Raji (cell line): ENCODE measurements at regions not wholly inside any gene's neighbourhood (a gene's known extent, or its start where the extent isn't known, plus 50 kb on each side); places are given as distances from the start of the nearest gene placed in this dataset.

Source experiments
- POLR2A ChIP-seq: IDR thresholded peaks from 2 replicates; pipeline ENCODE4 v1.6.1; 2011; ENCODE audit warnings: low read depth, low read length, control low read depth; ENCODE audit not compliant: insufficient read depth

GRCh38 chr5:112555197-112555596 is 136.1 kb upstream of the EPB41L4A start:
- no peak for TF ChIP-seq POLR2A

- no peak for TF ChIP-seq POLR2A
These were observed 136.6 kb upstream of the EPB41L4A start for GRCh38 chr5:112555691-112556090.

DNA sequence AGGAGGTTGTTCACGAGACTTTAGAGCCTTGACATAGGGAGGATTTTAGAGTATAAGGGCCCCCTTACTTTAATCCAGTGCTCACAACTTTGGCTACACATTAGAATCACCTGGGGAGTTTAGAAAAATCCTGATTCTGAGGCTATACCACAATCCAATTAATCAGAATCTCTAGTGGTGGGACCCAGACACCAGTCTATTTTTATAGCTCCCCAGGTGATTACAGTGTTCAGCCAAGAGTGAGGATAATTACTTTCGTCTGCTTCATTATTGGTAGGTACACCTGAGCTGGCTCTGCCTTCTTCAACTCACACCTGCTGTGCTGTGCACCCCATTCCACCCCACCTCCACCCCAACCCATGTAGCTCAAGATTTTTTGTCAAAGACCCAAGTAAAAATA is 141.3 kb upstream of the EPB41L4A start:
- TF ChIP-seq POLR2A = no peak

- no peak for TF ChIP-seq POLR2A
These were observed 144.2 kb upstream of the EPB41L4A start for GRCh38 chr5:112563169-112563826.

DNA sequence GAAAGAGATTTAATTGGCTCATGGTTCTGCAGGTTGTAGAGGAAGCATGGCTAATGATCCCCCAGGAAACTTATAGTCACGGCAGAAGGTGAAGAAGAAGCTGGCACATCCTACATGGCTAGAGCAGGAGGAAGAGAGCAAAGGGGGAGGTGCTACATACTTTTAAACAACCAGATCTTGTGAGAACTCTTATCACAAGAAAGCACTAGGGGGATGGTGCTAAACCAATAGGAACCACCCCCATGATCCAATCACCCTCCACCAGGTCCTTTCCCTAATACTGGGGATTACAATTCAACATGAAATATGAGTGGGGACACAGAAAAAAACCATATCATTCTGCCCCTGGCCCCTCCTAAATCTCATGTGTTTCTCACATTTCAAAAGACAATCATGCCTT is 147.2 kb upstream of the EPB41L4A start:
- no peak for TF ChIP-seq POLR2A

DNA sequence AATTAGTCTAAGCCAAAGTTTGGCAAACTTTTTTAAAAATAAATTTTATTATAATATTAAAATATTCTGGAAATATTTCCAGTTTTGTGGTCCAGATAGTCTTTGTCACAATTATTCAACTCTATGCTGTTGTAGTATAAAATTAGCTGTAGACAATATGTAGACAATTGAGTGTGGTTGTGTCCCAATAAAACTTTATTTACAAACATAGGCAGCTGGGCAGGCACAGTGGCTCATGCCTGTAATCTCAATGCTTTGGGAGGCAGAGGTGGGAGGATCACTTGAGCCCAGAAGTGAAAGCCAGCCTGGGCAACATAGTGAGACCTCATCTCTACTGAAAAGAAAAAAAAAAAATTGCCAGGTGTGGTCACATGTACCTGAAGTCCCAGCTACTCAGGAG is 150.5 kb upstream of the EPB41L4A start:
- TF ChIP-seq POLR2A = no peak

DNA sequence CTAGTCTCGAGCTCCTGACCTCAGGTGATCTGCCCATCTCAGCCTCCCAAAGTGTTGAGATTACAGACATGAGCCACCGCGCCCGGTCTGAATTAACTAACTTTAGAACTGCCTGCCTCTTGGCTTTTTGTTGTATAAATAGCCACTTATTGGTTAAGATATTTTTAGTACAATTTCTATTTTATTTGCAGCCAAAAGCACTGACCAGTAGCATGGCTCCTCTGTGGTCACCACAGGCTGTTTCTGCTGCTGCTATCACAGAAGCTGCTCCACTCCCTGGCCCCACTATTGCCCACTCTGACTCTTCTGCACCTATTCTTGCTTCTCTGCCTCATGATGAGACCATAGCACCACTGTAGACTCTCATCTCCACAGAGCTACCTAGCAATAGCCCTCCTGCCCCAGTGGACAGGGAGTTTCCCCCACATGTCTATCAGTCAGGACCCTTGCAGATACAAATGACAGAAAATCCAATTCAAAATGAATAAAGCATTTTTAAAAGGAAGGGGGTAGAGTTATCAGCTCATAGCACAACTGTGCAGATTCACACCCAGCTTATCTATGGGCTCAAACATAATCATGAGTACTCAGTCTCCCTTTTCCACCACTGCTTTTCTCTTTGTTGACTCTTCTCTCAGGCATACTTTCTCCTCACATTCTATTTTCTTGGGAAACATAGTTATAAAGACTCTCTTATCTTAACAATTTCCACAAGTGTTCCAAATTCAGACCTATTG is 151.8 kb upstream of the EPB41L4A start:
- TF ChIP-seq POLR2A = no peak

DNA sequence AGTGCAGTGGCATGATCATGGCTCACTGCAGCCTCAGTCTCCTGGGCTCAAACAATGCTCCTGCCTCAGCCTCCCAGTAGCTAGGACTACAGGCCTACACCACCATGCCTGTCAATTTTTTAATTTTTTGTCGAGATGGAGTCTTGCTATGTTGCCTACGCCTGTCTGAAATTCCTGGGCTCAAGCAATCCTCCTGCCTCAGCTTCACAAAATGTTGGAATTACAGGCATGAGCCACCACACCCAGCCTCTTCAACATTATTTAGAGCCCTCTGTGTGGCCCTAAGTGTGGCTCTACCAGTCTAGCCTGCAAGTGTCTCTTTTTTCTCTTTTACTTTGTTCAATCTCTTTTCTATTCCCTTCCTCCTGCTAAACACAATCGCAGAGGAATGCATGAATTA is 154.4 kb upstream of the EPB41L4A start:
- no peak for TF ChIP-seq POLR2A

- no peak for TF ChIP-seq POLR2A
These were observed 155.5 kb upstream of the EPB41L4A start for GRCh38 chr5:112574536-112574935.

DNA sequence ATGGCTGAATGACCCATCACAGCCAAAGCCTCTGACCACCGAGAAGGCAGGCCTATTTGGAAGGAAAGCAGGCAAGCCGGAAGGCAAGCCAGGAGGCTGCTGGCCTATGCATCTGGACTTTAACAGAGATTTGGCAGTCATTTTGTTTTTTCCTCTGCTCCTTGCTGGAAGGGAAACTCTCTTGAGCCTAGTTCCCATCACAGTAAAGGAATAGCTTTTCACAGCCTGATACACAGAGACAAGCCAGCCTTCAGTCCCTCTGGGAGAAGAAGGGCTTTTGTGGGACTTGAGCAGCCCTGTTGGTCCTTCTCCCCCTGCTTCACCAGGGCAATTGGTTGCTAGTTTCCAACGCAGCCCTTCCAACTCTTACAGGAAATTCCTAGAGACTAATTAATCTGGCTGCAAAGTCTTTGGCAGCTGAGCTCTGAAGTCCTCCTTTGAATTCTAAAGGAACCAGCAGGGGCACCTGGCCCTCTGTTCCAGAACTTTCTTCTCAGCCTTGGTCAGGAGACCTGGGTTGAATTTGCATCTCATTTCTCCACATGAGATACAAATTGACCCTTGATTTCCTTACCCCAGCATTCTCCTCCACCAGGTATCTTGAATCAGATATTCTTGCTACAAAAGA is 157.3 kb upstream of the EPB41L4A start:
- TF ChIP-seq POLR2A = no peak

DNA sequence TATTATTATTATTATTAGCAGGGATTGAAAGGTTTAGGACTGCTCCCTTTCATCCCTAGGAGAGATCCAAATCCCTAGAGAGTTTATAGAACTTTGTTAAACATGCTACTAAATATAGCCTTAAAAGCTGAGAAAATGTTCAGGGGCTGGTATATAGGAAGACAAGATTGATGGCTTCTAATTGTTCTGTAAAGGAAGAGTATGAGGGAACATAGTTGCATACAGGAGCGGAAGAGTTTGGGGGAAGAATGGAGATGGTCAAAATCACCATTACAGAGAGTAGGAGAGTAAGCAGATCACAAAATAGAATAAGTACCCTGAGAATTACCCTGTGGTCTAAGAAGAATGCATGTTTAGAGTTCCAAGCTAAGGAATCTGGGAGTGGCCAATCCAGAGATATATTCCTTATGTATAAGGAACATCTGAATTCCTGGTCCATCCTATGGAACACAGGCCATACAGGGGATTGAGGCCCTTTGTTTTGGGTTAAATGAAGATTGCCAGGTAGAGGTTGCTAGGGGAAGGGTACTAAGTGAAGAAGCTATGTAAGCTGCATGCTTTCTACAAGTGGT is 158.0 kb upstream of the APC start:
- no peak for TF ChIP-seq POLR2A

- no peak for TF ChIP-seq POLR2A
These were observed 155.8 kb upstream of the APC start for GRCh38 chr5:112581811-112582320.

DNA sequence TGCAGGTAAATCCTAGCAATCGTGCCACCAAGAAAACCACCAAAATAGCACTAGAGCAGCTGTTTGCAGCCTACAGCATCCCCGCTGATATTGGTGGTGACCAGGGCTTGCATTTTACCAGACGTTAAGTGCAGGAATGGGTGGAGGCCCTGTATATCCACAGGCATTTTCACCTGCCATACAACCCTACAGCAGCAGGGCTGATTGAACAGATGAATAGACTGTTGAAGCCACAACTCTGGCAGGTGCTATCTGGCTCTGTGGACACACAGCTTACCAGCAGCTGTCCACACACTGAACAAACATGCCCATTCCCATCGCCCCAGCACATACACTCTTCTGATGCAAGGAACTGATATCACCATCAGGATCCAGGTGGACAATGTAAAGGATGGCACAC is 154.5 kb upstream of the APC start:
- no peak for TF ChIP-seq POLR2A

- no peak for TF ChIP-seq POLR2A
These were observed 152.9 kb upstream of the APC start for GRCh38 chr5:112584781-112585180.

GRCh38 chr5:112586596-112587062 is 151.1 kb upstream of the APC start:
- TF ChIP-seq POLR2A = no peak
